ENCODE measurements at regions not wholly inside any gene's neighbourhood (a gene's known extent, or its start where the extent isn't known, plus 50 kb on each side); places are given as distances from the start of the nearest gene placed in this dataset.
"Not testable (repeated sequence)": the region's sequence is repeated elsewhere in the genome, so short reads cannot be mapped to it uniquely, and the experiment has no call there.

DNA sequence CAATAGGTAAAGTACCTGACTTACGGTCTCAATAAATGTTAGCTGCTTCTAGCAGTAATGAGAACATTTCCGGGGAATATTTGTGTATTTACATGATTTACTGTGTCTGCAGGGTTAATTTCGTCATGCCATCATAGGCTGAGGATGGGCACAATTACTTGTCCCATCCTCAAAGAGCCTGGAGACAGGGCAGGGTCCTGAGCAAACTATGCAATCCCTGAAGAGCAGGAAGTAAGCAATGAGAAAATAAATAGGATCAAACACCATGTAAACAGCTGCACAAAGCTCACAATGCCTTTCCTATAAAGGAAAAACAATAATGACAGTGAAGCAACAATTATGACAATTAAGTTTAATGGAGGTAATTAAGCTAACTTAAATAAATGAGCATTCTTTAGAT, 114.6 kb upstream of the FOXQ1 start:
- DNase-seq, result no peak

GRCh38 chr6:1191141-1191630, 120.7 kb upstream of the FOXQ1 start:
- DNase-seq, result no peak

DNA sequence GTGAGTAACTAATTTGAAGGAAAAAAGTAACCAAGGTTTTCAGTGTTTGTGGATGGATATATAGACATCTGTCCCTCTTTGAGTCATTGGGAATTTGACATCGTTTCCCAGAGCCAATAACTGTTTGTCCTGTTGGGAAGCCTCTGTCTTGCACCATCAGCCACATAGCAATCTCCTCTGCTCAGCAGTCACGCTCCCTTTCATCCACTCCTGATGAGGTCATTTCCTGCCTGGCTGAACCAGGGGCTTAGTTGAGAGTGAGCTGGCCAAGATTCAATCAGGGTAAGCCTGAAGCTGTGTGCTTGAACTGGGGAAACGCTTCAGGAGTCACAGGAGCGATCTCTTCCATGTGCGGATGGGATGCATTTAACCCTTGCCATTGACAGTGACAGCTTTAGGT, 121.5 kb upstream of the FOXQ1 start:
- peak in 1 of 2 experiments; percentile 10 for DNase-seq

DNA sequence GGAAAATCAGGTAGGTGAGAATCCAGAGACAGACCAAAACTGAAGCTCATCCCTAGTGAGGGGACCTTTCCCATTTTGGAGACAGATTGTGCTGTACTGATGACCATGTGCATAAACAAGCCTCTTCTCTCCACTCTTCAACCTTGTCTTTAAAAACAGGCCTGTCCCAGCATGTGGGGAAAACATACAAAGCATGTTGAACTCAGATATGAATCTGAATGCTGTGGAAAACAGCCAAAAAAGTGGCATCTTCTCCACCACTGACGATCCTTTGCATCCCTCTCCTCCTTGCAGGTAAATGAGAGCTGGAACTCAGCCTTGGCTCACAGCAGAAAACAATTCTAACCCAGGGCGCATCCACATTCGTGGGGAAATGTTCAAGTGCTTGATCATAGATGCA, 123.7 kb upstream of the FOXQ1 start:
- no peak for DNase-seq

DNA sequence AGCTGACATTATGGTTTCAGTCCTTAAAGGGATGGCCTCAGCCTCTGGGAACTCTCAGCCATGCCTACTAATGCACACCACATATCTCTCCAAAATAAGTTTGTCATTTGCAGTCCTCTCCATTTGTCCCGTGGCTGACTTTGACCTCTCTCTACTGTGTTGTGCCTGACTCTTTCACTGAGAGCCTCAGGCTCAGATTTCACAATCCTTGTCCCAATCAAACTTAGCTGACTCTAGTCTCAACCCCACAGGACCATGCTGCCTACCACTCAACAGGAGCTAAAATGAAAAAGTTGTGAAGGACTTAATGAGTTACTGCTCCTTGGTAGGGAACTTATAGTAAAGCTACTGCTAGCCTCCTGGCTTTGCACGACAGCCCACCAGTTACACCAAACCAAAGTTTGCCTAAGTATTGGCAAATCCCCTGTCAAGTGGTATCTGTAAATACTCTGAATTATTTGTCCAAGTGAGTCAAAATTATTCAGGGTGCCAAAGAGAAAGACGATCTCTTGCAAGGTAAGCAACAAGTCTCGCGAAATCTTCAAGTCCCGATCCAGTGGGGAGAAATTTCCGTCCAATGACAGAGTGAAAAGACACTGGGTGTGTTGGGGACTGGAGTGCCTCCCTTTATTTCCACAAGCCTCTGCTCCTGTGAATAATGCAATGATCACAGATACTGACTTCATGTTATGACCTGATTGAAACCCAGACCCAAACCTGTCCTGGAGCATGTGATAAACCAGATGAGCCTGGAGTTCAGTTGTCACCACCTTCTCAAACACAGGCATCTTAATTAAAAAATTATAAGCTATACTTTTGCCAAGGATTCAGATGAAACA, 124.4 kb upstream of the FOXQ1 start:
- no peak for DNase-seq

DNA sequence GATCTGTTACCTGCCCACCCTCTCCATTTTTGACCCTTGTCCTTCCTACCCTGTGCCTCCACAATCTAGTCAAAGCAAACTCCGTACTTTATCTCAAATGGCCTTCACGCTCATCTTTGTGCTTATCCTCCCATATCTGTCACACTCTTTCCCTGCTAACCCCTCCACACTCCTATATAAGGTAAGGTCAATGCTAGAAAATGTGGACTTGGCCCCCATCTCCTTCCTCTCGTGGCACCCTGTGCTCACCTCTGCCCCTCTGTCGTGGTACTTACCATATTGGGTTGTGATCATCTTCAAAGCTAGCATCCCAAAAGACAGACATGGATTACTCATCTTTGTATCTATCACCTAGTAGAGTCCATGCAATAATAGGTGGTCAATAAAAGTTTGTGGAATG, 127.6 kb upstream of the FOXQ1 start:
- no peak for DNase-seq

DNA sequence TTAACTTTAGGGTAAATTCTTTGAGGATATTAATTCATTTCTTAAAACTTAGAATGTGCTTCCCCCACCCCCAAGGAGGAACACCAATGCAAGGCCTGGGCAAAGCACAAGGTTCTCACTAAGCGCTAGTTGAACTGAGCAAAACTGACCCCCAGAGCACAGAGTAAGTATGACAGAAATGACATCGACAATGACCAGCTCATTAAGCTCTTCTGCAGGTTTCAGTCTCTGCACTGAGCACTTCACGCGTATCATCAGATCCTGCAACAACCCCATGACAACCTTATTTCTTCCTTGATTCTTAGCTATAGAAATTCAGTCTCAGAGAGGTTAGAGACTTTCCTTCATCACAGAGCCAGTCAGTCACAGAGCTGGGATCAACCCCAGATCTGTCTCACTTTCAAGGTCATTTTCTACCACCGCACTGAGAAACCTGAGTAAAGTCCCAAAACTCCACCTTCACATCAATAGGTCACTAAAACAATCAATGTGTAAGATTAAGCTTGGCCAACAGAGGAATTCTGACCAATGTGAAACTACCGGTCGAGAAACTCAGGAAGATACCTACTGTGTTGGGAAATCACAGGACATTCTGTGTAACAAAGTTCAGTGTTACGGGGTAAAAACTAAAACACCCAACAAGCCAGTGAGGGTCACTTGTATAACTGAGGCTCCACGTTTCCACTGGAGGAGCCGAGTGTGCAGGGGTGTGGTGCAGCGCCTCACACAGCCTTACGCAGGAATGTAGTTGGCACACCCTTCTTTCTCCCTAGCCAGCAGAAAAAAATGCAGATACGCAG, 129.0 kb upstream of the FOXQ1 start:
- DNase-seq, result no peak

DNA sequence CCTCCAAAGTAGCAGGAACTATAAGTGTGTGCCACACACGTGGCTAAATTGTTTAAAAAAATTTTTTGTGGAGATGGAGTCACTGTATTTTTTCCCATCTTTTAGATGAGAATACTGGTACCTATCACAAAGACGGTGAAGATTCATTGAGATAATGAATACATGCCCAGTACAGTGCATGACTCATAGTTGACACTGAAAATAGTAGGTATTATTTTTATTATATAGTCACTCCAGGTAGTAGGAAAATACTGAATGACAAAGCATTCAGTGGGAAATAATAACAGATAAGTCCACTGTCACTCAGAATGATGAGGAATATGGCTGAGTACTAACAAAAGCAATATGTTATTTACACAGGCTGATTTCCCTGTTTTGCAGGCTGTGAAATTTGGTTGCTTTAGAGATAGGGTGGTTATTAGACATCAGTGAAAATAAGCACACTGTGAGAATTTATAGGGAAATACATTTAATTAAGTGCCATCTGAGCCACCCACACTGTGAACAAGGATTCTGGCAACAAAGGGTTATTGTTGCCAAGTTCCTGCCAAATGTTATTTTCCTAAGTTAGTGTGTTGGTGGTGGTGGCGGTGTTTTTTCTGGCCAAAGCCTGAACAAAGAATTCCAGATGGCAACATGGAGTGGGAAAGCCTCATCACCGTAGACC, 129.8 kb upstream of the FOXQ1 start:
- no peak for DNase-seq

DNA sequence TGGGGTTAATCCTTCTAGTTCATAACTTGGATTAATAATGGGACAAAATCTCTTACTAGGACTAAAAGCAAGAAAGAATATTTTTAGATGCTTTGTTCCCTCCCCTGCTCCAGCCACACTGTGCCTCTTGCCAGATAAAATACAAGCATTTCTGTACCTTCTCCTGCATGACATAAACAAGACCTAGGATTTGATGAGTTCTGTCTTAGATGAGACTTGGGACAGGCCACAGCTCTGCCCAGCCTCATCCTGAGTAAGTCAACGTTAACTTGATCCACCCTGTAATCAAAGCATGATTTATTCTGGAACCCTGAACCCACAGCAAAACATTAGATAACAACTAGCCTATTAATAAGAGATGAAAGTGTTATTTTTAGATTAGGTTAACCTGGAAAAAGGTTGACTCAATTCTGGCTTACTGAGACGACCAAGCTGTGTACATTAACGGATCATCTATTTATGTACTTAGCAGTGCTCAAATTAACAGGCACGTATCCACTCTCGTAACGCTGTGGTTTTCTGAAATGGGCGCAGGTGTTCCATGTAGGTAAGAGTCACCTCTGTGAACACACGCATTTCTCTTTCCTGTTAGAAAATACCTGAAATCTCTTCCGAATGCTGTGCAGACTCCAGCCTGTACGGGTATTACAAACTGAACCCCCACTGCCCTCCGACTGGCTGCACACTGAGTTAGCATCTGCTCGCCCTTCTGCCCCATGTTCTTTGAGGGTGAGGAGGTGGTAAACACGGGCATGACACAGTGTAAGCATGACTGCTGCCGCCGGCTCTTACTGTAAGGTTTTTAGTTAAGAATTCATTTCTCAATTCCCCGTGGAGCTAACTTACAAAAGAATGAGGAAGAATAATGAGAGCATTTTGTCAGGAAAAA, 132.1 kb upstream of the FOXQ1 start:
- DNase-seq, result no peak

DNA sequence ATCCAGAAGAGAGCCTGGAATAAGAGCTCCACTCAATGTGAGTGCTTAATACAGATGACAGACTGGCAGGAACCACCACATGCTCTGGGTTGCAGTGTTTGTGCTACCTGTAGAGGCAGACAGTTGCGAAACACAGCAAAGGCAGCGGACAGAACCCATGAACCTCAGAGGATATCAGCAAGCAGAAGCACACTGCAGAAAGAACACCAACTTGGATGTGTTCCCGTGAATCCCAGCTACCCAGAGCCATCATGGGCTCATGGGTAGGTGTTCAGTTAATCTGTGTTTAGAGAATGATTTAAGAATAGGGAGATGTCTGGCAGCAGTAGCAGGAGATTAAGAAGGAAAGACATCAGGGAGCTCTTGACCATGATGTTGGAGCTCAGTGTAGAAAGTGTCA, 133.3 kb upstream of the FOXQ1 start:
- DNase-seq, result no peak

GRCh38 chr6:1176567-1176966, 135.3 kb upstream of the FOXQ1 start:
- DNase-seq, result no peak

- DNase-seq, result no peak
Observed at GRCh38 chr6:1175877-1176276, 136.0 kb upstream of the FOXQ1 start.

DNA sequence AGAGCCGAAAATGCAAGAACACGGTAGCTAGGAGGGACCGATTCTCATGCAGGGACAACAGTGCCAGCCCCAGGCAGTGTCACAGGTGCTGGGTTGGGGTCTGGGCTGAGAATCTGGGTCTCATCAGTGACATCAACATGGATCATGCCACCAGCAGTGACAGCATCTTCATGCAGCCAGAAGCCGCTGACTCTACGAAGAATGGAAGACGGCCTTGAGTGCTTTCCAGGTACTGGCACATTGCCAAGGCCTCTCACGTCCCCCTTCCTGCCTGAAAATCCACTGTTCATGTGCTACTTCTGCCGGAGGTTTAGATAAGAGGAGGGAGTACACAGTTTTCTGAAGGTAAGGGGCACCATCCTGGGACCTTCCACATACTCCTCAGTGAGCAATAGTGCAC, 141.1 kb upstream of the FOXQ1 start:
- no peak for DNase-seq

GRCh38 chr6:1164600-1164999, 147.3 kb upstream of the FOXQ1 start:
- no peak for DNase-seq

DNA sequence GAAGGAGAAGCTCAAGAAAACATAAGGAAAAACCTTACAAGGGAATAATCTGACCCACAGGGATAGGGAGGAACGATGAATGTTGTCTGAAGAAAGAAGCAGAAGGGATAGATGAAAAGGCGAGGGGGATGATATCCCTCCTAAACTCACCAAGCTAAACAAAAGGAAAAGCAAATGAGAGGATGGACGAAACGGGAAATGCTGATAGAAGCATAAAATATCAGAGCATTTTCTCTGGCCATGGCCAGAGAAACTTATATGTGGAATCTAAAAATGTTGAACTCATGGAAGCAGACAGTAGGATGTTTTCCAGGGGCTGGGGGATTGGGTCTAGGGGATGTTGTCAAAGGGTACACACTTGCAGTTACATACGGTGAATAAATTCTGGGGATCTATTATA, 148.4 kb upstream of the FOXQ1 start:
- DNase-seq, result no peak

DNA sequence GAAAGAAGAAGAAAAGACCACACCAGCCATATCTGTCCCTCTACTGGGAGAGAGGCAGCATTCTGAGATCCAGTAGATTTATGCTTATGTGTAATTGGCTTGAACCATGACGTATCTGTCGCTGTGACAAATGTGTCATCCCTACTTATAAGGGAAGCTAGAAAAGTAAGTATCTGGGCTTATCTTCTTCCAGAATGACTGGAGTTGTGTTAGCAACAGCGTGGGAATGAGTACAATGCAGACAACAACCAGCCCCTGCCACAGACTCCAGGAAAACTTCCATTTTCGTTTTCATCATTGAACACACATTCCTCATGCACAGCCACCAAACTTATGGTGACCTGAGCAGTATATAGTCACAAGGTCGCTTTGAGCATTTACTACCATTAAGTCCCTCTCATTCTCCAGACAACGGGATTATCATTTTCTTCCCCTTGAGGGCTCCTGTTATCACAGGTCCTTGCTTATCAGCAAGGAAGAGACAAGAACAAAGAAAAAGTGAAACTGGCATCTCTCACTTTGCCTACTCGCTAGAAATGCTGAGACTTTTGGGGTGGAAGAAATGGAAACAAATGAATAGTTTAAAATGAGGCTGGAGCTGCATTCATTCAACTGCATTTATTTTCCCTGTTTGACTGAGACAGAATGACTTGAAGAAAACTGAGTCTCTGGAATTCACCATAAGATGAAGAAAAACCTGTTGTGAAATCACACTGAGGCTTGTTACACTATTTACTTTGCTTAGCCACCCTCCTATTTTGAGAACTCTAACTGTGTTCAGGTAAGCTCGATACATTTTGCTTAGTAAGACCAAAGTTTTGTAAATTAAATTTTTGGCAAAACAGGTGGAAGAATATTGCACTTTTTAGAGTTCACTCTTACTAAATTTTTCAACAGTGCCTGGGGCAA, 149.3 kb upstream of the FOXQ1 start:
- no peak for DNase-seq

GRCh38 chr6:1156411-1156810, 155.5 kb upstream of the FOXQ1 start:
- not testable (repeated sequence) for DNase-seq

- DNase-seq, result no peak
Observed at GRCh38 chr6:1153696-1154245, 158.1 kb upstream of the FOXQ1 start.

DNA sequence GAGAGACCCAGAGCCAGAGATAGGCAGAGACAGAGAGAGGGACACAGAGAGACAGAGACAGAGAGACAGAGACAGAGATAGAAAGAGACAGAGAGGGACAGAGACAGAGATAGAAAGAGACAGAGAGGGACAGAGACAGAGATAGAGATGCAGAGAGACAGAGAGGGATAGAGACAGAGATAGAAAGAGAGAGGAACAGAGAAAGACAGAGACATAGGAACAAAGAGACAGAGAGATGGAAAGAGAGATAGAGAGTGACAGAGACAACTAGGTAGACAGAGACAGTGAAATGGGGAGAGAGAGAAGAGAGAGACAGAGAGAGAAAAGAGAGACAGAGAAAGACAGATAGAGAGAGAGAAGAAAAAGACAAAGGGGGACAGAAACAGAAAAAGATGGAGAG, 165.4 kb upstream of the FOXQ1 start:
- DNase-seq, result no peak

- DNase-seq, result no peak
Observed at GRCh38 chr6:1145768-1146218, 166.1 kb upstream of the FOXQ1 start.
